ENCODE measurements at regions not wholly inside any gene's neighbourhood (a gene's known extent, or its start where the extent isn't known, plus 50 kb on each side); places are given as distances from the start of the nearest gene placed in this dataset.

- ATAC-seq (ENCODE audit: low FRiP score in 2 of 2) (no peak), DNase-seq (no peak)
- no peaks in the 10 kb centered on the region for H3K27me3 ChIP-seq
- no peak overlapping the region for H3K4me3 ChIP-seq
- whole genome bisulfite sequencing, 2 donors = 83 to 91% methylated on average over 3 of the region's 3 CpGs
- H3K4me1 ChIP-seq = no peaks in the 10 kb centered on the region
- H3K36me3 ChIP-seq = no peaks in the 10 kb centered on the region
- H3K9me3 ChIP-seq = no peaks in the 10 kb centered on the region
- TF ChIP-seq EP300 (IDR thresholded peaks at IDR 0.05) (no peak), POLR2AphosphoS5 (IDR thresholded peaks at IDR 0.05) (no peak), POLR2A (IDR thresholded peaks at IDR 0.05) (no peak), CTCF (IDR thresholded peaks at IDR 0.05) (no peak)
- no peak overlapping the region for H3K27ac ChIP-seq
Observed at GRCh38 chr18:10184776-10185175, 269.7 kb upstream of the APCDD1 start.

- no peak for ATAC-seq (ENCODE audit: low FRiP score in 2 of 2)
- no peak for TF ChIP-seq POLR2AphosphoS5 (IDR thresholded peaks at IDR 0.05)
- TF ChIP-seq EP300 (IDR thresholded peaks at IDR 0.05) = no peak
- no peak for TF ChIP-seq POLR2A (IDR thresholded peaks at IDR 0.05)
- no peak for TF ChIP-seq CTCF (IDR thresholded peaks at IDR 0.05)
- no peak overlapping the region for H3K27ac ChIP-seq
- H3K9me3 ChIP-seq = no peaks in the 10 kb centered on the region
- no peak for DNase-seq
- H3K4me1 ChIP-seq = no peaks in the 10 kb centered on the region
- H3K4me3 ChIP-seq = no peak overlapping the region
- no peaks in the 10 kb centered on the region for H3K27me3 ChIP-seq
- no peaks in the 10 kb centered on the region for H3K36me3 ChIP-seq
- 77 to 83% methylated on average over 10 of the region's 10 CpGs for WGBS, 2 donors
Observed at GRCh38 chr18:10188971-10189810, 265.2 kb upstream of the APCDD1 start.

GRCh38 chr18:10190564-10190963, 263.9 kb upstream of the APCDD1 start:
- ATAC-seq (ENCODE audit: low FRiP score in 2 of 2) (no peak), DNase-seq (no peak)
- no peak for TF ChIP-seq CTCF (IDR thresholded peaks at IDR 0.05)
- TF ChIP-seq EP300 (IDR thresholded peaks at IDR 0.05) = no peak
- TF ChIP-seq POLR2AphosphoS5 (IDR thresholded peaks at IDR 0.05) = no peak
- no peak for TF ChIP-seq POLR2A (IDR thresholded peaks at IDR 0.05)
- Histone ChIP-seq H3K27ac (no peak overlapping the region), H3K9me3 (no peaks in the 10 kb centered on the region), H3K27me3 (no peaks in the 10 kb centered on the region), H3K4me3 (no peak overlapping the region), H3K4me1 (no peaks in the 10 kb centered on the region), H3K36me3 (no peaks in the 10 kb centered on the region)
- 89 to 94% methylated on average over 4 of the region's 4 CpGs for WGBS, 2 donors

- ATAC-seq (ENCODE audit: low FRiP score in 2 of 2) (no peak), DNase-seq (no peak)
- Histone ChIP-seq H3K27me3 (no peaks in the 10 kb centered on the region), H3K36me3 (no peaks in the 10 kb centered on the region), H3K4me1 (peaks cover 8 to 10% (median 9%) of the 10 kb centered on the region in 4 donors), H3K27ac (no peak overlapping the region), H3K4me3 (no peak overlapping the region), H3K9me3 (no peaks in the 10 kb centered on the region)
- WGBS, 2 donors = 89 to 98% methylated on average over 3 of the region's 3 CpGs
- TF ChIP-seq CTCF (IDR thresholded peaks at IDR 0.05) (no peak), POLR2A (IDR thresholded peaks at IDR 0.05) (no peak), POLR2AphosphoS5 (IDR thresholded peaks at IDR 0.05) (no peak), EP300 (IDR thresholded peaks at IDR 0.05) (no peak)
Observed at GRCh38 chr18:10193444-10193843, 261.0 kb upstream of the APCDD1 start.

GRCh38 chr18:10194592-10194991, 259.8 kb upstream of the APCDD1 start:
- Histone ChIP-seq H3K27me3 (no peaks in the 10 kb centered on the region), H3K4me3 (no peak overlapping the region), H3K4me1 (peaks cover 8 to 10% (median 9%) of the 10 kb centered on the region in 4 donors), H3K9me3 (no peaks in the 10 kb centered on the region), H3K36me3 (no peaks in the 10 kb centered on the region), H3K27ac (no peak overlapping the region)
- DNase-seq = no peak
- TF ChIP-seq EP300 (IDR thresholded peaks at IDR 0.05) = no peak
- no peak for TF ChIP-seq POLR2AphosphoS5 (IDR thresholded peaks at IDR 0.05)
- TF ChIP-seq POLR2A (IDR thresholded peaks at IDR 0.05) = no peak
- TF ChIP-seq CTCF (IDR thresholded peaks at IDR 0.05) = no peak
- ATAC-seq (ENCODE audit: low FRiP score in 2 of 2) = no peak
- 67 to 70% methylated on average over 4 of the region's 4 CpGs for WGBS, 2 donors
